ENCODE measurements at regions not wholly inside any gene's neighbourhood (a gene's known extent, or its start where the extent isn't known, plus 50 kb on each side); places are given as distances from the start of the nearest gene placed in this dataset.

- no peak for TF ChIP-seq TCF7L2 (IDR thresholded peaks at IDR 0.05; ENCODE audit: low read depth, low read length)
- TF ChIP-seq POLR2A (conservative IDR thresholded peaks at IDR 0.05) = no peak
Measured at GRCh38 chr3:187570776-187571175, 99.4 kb downstream of the SST start.

All from K562 (cell line).